ENCODE measurements at regions not wholly inside any gene's neighbourhood (a gene's known extent, or its start where the extent isn't known, plus 50 kb on each side); places are given as distances from the start of the nearest gene placed in this dataset.

DNA sequence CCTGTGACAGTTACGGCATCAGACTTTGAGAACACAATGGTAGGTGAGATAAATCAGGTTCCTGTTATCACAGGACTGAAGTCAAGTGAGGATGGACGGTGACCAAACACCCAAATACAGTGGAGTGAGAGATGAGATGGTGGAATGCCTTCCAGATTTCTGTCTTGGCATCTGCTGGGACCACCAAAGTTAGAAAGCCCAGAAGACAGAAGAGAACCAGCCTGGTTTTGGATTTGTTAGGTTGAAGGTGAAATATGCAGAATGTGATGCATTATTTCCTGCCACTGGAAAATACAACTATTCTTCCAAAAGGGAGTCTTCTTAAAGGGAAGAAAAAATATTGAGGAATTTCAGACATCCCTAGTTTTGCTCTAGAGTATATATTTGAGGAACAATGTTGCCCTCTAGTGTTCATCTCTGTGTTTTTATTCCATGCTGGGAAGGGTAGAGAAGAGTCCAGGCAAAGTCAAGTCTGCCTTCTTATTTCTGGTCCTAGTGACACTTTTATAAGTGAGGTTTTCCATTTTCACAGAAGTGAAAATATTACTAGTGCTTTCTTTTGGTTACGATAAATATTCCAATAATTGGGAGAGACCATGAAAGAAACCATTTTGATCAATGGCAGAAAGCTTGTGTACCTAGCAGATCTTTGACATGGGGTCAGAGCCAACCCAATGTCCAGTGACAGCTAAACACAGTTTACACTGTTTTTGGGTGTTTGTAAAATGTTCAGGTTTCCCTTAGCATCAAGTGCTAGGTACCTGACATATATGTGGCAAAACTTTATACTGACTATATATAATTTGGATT is 142.3 kb upstream of the ANKH start:
- no peaks in the 10 kb centered on the region for H4K20me1 ChIP-seq (replicated peaks; ENCODE audit: control insufficient read depth, extremely low read depth, insufficient read depth, low read length)
- no peaks in the 10 kb centered on the region for H3K36me3 ChIP-seq (ENCODE audit: control insufficient read depth in 2 of 2, extremely low read depth in 1 of 2, insufficient read depth in 2 of 2, low read length in 2 of 2)
- no peaks in the 10 kb centered on the region for H3K9me1 ChIP-seq (replicated peaks; ENCODE audit: control insufficient read depth, extremely low read depth, insufficient read depth, low read length)
- no peaks in the 10 kb centered on the region for H3K79me2 ChIP-seq (ENCODE audit: control insufficient read depth, insufficient read depth, low read length)
- intact Hi-C loops (cut with micrococcal nuclease), result loop anchor here (1.0 to 10.0 kb wide), 5 partner anchors 287 to 1029 kb away; no protein-coding TSS in a partner anchor
- H3K9ac ChIP-seq (replicated peaks; ENCODE audit: extremely low read depth, insufficient read depth, low read length), result no peak overlapping the region
- peak; percentile 74 for DNase-seq (ENCODE audit: low read depth, low spot score)
- H3K4me3 ChIP-seq (replicated peaks in 1 of 3; ENCODE audit: insufficient read depth in 1 of 3, low read depth in 1 of 3, low read length in 3 of 3), result no peak overlapping the region
- peak; percentile 38 to 39 for TF ChIP-seq CTCF (IDR thresholded peaks at IDR 0.05; ENCODE audit: extremely low read depth in 1 of 2, insufficient read depth in 1 of 2, low read depth in 1 of 2, low read length in 2 of 2)
- no peak for TF ChIP-seq JUN (IDR thresholded peaks at IDR 0.05; ENCODE audit: borderline replicate concordance, insufficient read depth, insufficient read length, low read depth)
- dilution Hi-C loops (cut with MboI; ENCODE audit: extremely low pct_ligation_motif_present, low sequenced_read_pairs), result loop anchor here (25.0 kb wide), 1 partner anchor 277 kb away; no protein-coding TSS in a partner anchor
- peak; percentile 89 for FAIRE-seq
- no peak overlapping the region for H2AFZ ChIP-seq (ENCODE audit: low read depth, low read length)
- H3K4me2 ChIP-seq (ENCODE audit: insufficient read depth, low read length), result no peak overlapping the region
- ChIA-PET CTCF (interaction anchor here (0.5 to 4.8 kb wide), 10 partner anchors 11 to 396 kb away, joined by 3 to 84 read pairs (median 3); no protein-coding TSS in a partner anchor), POLR2A (no interaction called here)
- peaks cover 0 to 5% of the 10 kb centered on the region in 2 experiments for H3K27me3 ChIP-seq (ENCODE audit: control insufficient read depth in 2 of 2, insufficient read depth in 2 of 2, low read length in 2 of 2)
- H3K27ac ChIP-seq (ENCODE audit: insufficient read depth, low read depth, low read length), result no peak overlapping the region
- peaks cover 11% of the 10 kb centered on the region for H3K4me1 ChIP-seq (ENCODE audit: control insufficient read depth, extremely low read depth, insufficient read depth, low read length)
- H3K9me3 ChIP-seq (replicated peaks; ENCODE audit: control insufficient read depth, insufficient read depth, low read length), result no peaks in the 10 kb centered on the region
- BruUV-seq (replicated peaks), result no TSS peak

DNA sequence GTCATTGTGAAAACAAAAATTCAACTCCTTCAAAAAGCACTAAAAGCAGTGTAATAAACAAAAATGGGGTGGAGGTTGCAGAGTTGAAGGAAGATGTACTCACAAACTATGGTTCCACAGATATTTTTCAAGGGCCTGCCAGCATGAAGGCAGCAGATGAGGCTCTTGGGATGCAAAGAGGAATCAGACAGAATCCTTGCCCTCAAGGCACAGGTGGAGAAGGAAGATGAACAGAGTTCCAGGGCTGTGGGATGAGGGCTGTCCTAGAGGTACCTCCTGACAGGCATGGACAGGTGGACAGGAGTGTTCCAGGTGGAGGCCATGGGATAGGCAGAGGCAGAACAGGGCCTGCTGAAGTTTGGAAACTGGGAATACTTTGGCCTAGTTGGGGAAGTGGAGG is 140.5 kb upstream of the ANKH start:
- ChIA-PET POLR2A (no interaction called here), CTCF (interaction anchor here (4.2 to 4.8 kb wide), 3 partner anchors 9 to 328 kb away, joined by 24 to 84 read pairs (median 48); no protein-coding TSS in a partner anchor)
- H3K27me3 ChIP-seq (ENCODE audit: control insufficient read depth in 2 of 2, insufficient read depth in 2 of 2, low read length in 2 of 2), result peaks cover 0 to 5% of the 10 kb centered on the region in 2 experiments
- no peak overlapping the region for H3K4me3 ChIP-seq (replicated peaks in 1 of 3; ENCODE audit: insufficient read depth in 1 of 3, low read depth in 1 of 3, low read length in 3 of 3)
- no peaks in the 10 kb centered on the region for H4K20me1 ChIP-seq (replicated peaks; ENCODE audit: control insufficient read depth, extremely low read depth, insufficient read depth, low read length)
- no TSS peak for BruUV-seq (replicated peaks)
- no peak overlapping the region for H3K9ac ChIP-seq (replicated peaks; ENCODE audit: extremely low read depth, insufficient read depth, low read length)
- TF ChIP-seq JUN (IDR thresholded peaks at IDR 0.05; ENCODE audit: borderline replicate concordance, insufficient read depth, insufficient read length, low read depth) (no peak), POLR2AphosphoS5 (IDR thresholded peaks at IDR 0.05; ENCODE audit: insufficient read depth, low read depth, low read length) (no peak), CTCF (IDR thresholded peaks at IDR 0.05; ENCODE audit: extremely low read depth in 1 of 2, insufficient read depth in 1 of 2, low read depth in 1 of 2, low read length in 2 of 2) (no peak), GATA2 (IDR thresholded peaks at IDR 0.05; ENCODE audit: insufficient read depth, insufficient read length, low read depth, low read length) (no peak), EZH2 (IDR thresholded peaks at IDR 0.05; ENCODE audit: borderline replicate concordance, low read depth, low read length, severe bottlenecking) (no peak), MYC (IDR thresholded peaks at IDR 0.05; ENCODE audit: low read depth, low read length) (no peak), FOS (IDR thresholded peaks at IDR 0.05; ENCODE audit: borderline replicate concordance, insufficient read depth, low read length) (no peak), POLR2A (IDR thresholded peaks at IDR 0.05; ENCODE audit: low read depth, low read length) (no peak)
- TF ChIP-seq, protein P1, sequence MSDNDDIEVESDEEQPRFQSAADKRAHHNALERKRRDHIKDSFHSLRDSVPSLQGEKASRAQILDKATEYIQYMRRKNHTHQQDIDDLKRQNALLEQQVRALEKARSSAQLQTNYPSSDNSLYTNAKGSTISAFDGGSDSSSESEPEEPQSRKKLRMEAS (IDR thresholded peaks at IDR 0.05; ENCODE audit: insufficient read depth, insufficient read length), result no peak
- H3K36me3 ChIP-seq (ENCODE audit: control insufficient read depth in 2 of 2, extremely low read depth in 1 of 2, insufficient read depth in 2 of 2, low read length in 2 of 2), result no peaks in the 10 kb centered on the region
- intact Hi-C loops (cut with micrococcal nuclease), result loop anchor here (5.0 to 10.0 kb wide), 3 partner anchors 615 to 1027 kb away; no protein-coding TSS in a partner anchor
- dilution Hi-C loops (cut with MboI; ENCODE audit: extremely low pct_ligation_motif_present, low sequenced_read_pairs), result loop anchor here (25.0 kb wide), 1 partner anchor 275 kb away; no protein-coding TSS in a partner anchor
- no peaks in the 10 kb centered on the region for H3K9me3 ChIP-seq (replicated peaks; ENCODE audit: control insufficient read depth, insufficient read depth, low read length)
- no peak overlapping the region for H3K4me2 ChIP-seq (ENCODE audit: insufficient read depth, low read length)
- H3K4me1 ChIP-seq (ENCODE audit: control insufficient read depth, extremely low read depth, insufficient read depth, low read length), result peaks cover 23% of the 10 kb centered on the region
- no peak overlapping the region for H3K27ac ChIP-seq (ENCODE audit: insufficient read depth, low read depth, low read length)
- FAIRE-seq, result no peak
- H3K79me2 ChIP-seq (ENCODE audit: control insufficient read depth, insufficient read depth, low read length), result no peaks in the 10 kb centered on the region
- no peaks in the 10 kb centered on the region for H3K9me1 ChIP-seq (replicated peaks; ENCODE audit: control insufficient read depth, extremely low read depth, insufficient read depth, low read length)
- H2AFZ ChIP-seq (ENCODE audit: low read depth, low read length), result no peak overlapping the region
- no peak for DNase-seq (ENCODE audit: low read depth, low spot score)

All from endothelial cell of umbilical vein (primary cell).